HepG2 (cell line): ENCODE measurements at regions not wholly inside any gene's neighbourhood (a gene's known extent, or its start where the extent isn't known, plus 50 kb on each side); places are given as distances from the start of the nearest gene placed in this dataset.

Source experiments
- ATAC-seq: fragments of 200-7000 bp; cut with Tn5 transposase; 3 replicates; pipeline ENCODE4 v1.9.1; 2020; ENCODE audit warnings: mild to moderate bottlenecking, moderate library complexity
- BruUV-seq: library from RNA; stranded (reverse); fragments of 400-500 nt; replicated peaks from 2 replicates; lab custom pipeline; 2021; lab: Mats Ljungman, UMichigan
- CTCF ChIA-PET: fragments of 300-600 bp; formaldehyde crosslinking; extraction: SDS; loops from one replicate; lab custom pipeline; 2021; ENCODE audit warnings: low total read pairs, inconsistent platforms, low intra/inter-chr PET ratio; lab: Yijun Ruan, JAX
- POLR2A ChIA-PET: fragments of 350-600 bp; sonication (Branson Sonifier 250); formaldehyde crosslinking; loops from one replicate; lab custom pipeline; 2020; ENCODE audit warnings: antibody characterized with exemption, inconsistent platforms; lab: Yijun Ruan, JAX
- DNase-seq: peaks from one replicate; pipeline ENCODE4 v3.0.0-alpha.2; 2015; ENCODE audit warnings: low spot score
- FAIRE-seq: peaks from 3 replicates; lab custom pipeline; 2011; peaks lifted over from hg19 to GRCh38; lab: Jason Lieb, UNC
- H2AFZ ChIP-seq: one replicate; pipeline ENCODE4 v1.6.1; 2011; ENCODE audit warnings: low read length, inconsistent platforms
- H3K27ac ChIP-seq: fragments of 300-600 bp; 3 replicates; pipeline ENCODE4 v1.8.0; 2011; ENCODE audit warnings: mixed run types, mild to moderate bottlenecking, mixed read lengths, low read length, inconsistent platforms; ENCODE audit not compliant: insufficient read depth; ENCODE audit errors: extremely low read length
- H3K27me3 ChIP-seq, 2 experiments: fragments of 200-600 bp in 1 of 2; 2 replicates in 1 of 2; 3 replicates in 1 of 2; pipeline versions ENCODE4 v1.6.0 to v1.8.0; 2011; ENCODE audit warnings: low read length in 2 of 2, mild to moderate bottlenecking in 2 of 2, moderate library complexity in 2 of 2, inconsistent platforms in 1 of 2; ENCODE audit not compliant: insufficient read depth in 2 of 2, control insufficient read depth in 1 of 2
- H3K36me3 ChIP-seq, 2 experiments: fragments of 200-600 bp in 1 of 2; replicated peaks in 1 of 2; 2 replicates in 1 of 2; 3 replicates in 1 of 2; pipeline versions ENCODE4 v1.5.1 to v1.8.0; 2011; ENCODE audit warnings: low read length in 2 of 2, inconsistent platforms in 1 of 2; ENCODE audit not compliant: insufficient read depth in 2 of 2, control insufficient read depth in 1 of 2
- H3K4me1 ChIP-seq: 2 replicates; pipeline ENCODE4 v1.5.1; 2012; ENCODE audit warnings: low read length, inconsistent platforms; ENCODE audit not compliant: insufficient read depth
- H3K4me2 ChIP-seq: 2 replicates; pipeline ENCODE4 v1.6.0; 2011; ENCODE audit warnings: low read depth, low read length, inconsistent platforms
- H3K4me3 ChIP-seq, 3 experiments: fragments of 200-600 bp in 1 of 3; sonication (generic), shearing (Covaris generic) in 1 of 3; replicated peaks in 1 of 3; 2 replicates each; pipeline ENCODE4 v1.5.1; 2011 to 2016; ENCODE audit warnings: low read length in 3 of 3, inconsistent platforms in 2 of 3, low read depth in 2 of 3, mild to moderate bottlenecking in 2 of 3, control low read depth in 1 of 3, mixed read lengths in 1 of 3; ENCODE audit not compliant: insufficient read depth in 1 of 3
- H3K79me2 ChIP-seq: one replicate; pipeline ENCODE4 v1.6.1; 2011; ENCODE audit warnings: low read length, inconsistent platforms; ENCODE audit not compliant: insufficient read depth
- H3K9ac ChIP-seq: 2 replicates; pipeline ENCODE4 v1.6.0; 2011; ENCODE audit warnings: mild to moderate bottlenecking, low read depth, low read length, inconsistent platforms; ENCODE audit not compliant: insufficient read depth
- H3K9me3 ChIP-seq: 2 replicates; pipeline ENCODE4 v1.5.1; 2012; ENCODE audit warnings: mild to moderate bottlenecking, low read length
- H4K20me1 ChIP-seq: 2 replicates; pipeline ENCODE4 v1.6.0; 2011; ENCODE audit warnings: inconsistent platforms, mild to moderate bottlenecking, low read length, moderate library complexity; ENCODE audit not compliant: insufficient read depth
- DNMT1 ChIP-seq: sonication (generic); formaldehyde crosslinking; IDR thresholded peaks from 2 replicates; pipeline ENCODE4 v1.5.1; 2020; ENCODE audit warnings: mild to moderate bottlenecking, missing genetic modification reagents
- EEA1 ChIP-seq: sonication (generic); formaldehyde crosslinking; IDR thresholded peaks from 2 replicates; pipeline ENCODE4 v1.5.1; 2020; ENCODE audit warnings: mild to moderate bottlenecking, missing genetic modification reagents, borderline replicate concordance
- ETS1 ChIP-seq: sonication (generic); formaldehyde crosslinking; IDR thresholded peaks from 2 replicates; pipeline ENCODE4 v1.4.0; 2020; ENCODE audit warnings: missing genetic modification reagents
- GTF2F1 ChIP-seq: fragments of 150-350 bp; IDR thresholded peaks from 2 replicates; pipeline ENCODE4 v1.6.1; 2014; ENCODE audit warnings: low read length
- HNRNPH1 ChIP-seq: fragments of 200-400 bp; formaldehyde crosslinking; optimal IDR thresholded peaks from 2 replicates; pipeline ENCODE3; 2017; ENCODE audit warnings: mild to moderate bottlenecking, low read depth, low read length
- IRF1 ChIP-seq: sonication (generic); formaldehyde crosslinking; IDR thresholded peaks from 2 replicates; pipeline ENCODE4 v1.4.0; 2020; ENCODE audit warnings: low read depth, mild to moderate bottlenecking, missing genetic modification reagents
- NFKBIZ ChIP-seq: IDR thresholded peaks from 2 replicates; pipeline ENCODE4 v1.6.1; 2018; ENCODE audit warnings: missing genetic modification reagents, missing compliant biosample characterization
- PRMT3 ChIP-seq: sonication (generic); formaldehyde crosslinking; IDR thresholded peaks from 2 replicates; pipeline ENCODE4 v1.8.1; 2022; ENCODE audit warnings: low read depth, mild to moderate bottlenecking, moderate library complexity, missing genetic modification reagents, borderline replicate concordance
- RFX5 ChIP-seq: IDR thresholded peaks from 2 replicates; pipeline ENCODE4 v1.6.1; 2011; ENCODE audit warnings: low read depth, low read length, improper control_type of control experiment
- RXRA ChIP-seq: sonication (generic); formaldehyde crosslinking; IDR thresholded peaks from 2 replicates; pipeline ENCODE4 v1.5.1; 2020; ENCODE audit warnings: missing genetic modification reagents
- SKI ChIP-seq: fragments of 450-650 bp; IDR thresholded peaks from one replicate; pipeline ENCODE4 v1.6.1; 2018; ENCODE audit warnings: mild to moderate bottlenecking; ENCODE audit not compliant: partially characterized antibody
- SNAPC5 ChIP-seq: sonication (generic); formaldehyde crosslinking; IDR thresholded peaks from 2 replicates; pipeline ENCODE4 v1.8.1; 2023; ENCODE audit warnings: mild to moderate bottlenecking, missing genetic modification reagents, borderline replicate concordance
- TFAP4 ChIP-seq: sonication (generic); IDR thresholded peaks from 2 replicates; pipeline ENCODE4 v1.6.1; 2016; ENCODE audit warnings: low read depth, borderline replicate concordance
- ZBTB20 ChIP-seq: sonication (generic); formaldehyde crosslinking; IDR thresholded peaks from 2 replicates; pipeline ENCODE4 v1.8.1; 2023; ENCODE audit warnings: missing genetic modification reagents, low read depth, mild to moderate bottlenecking, borderline replicate concordance
- ZBTB7A ChIP-seq: sonication (generic); formaldehyde crosslinking; IDR thresholded peaks from 2 replicates; pipeline ENCODE4 v1.8.0; 2022; ENCODE audit warnings: mild to moderate bottlenecking, missing genetic modification reagents
- ZMAT3 ChIP-seq: sonication (generic); formaldehyde crosslinking; conservative IDR thresholded peaks from 2 replicates; pipeline ENCODE4 v1.7.0; 2021; ENCODE audit warnings: missing genetic modification reagents
- ZNF337 ChIP-seq: sonication (generic); formaldehyde crosslinking; IDR thresholded peaks from 2 replicates; pipeline ENCODE4 v1.5.1; 2020; ENCODE audit warnings: missing genetic modification reagents, low read depth, mild to moderate bottlenecking, borderline replicate concordance
- ZNF362 ChIP-seq: sonication (generic); formaldehyde crosslinking; IDR thresholded peaks from 2 replicates; pipeline ENCODE4 v1.4.0; 2020; ENCODE audit warnings: missing genetic modification reagents, mild to moderate bottlenecking, borderline replicate concordance
- ZNF580 ChIP-seq: IDR thresholded peaks from 2 replicates; pipeline ENCODE4 v1.6.1; 2016; ENCODE audit warnings: low read depth, borderline replicate concordance
- ZNF740 ChIP-seq: sonication (generic); formaldehyde crosslinking; IDR thresholded peaks from 2 replicates; pipeline ENCODE4 v1.4.0; 2020; ENCODE audit warnings: missing genetic modification reagents
- ZNF747 ChIP-seq: sonication (generic); formaldehyde crosslinking; IDR thresholded peaks from 2 replicates; pipeline ENCODE4 v1.8.1; 2023; ENCODE audit warnings: missing genetic modification reagents, mild to moderate bottlenecking, borderline replicate concordance
- WGBS: methylation state at CpG from one replicate; pipeline ENCODE4 v1.1.6; 2017; ENCODE audit warnings: low lambda C conversion rate; 5-methylcytosine and 5-hydroxymethylcytosine counted together
- in situ Hi-C: cut with HindIII; loops from 2 replicates; pipeline ENCODE4 v1.10.0; 2017; ENCODE audit warnings: low pct_unique_long_range_greater_than_20kb; ENCODE audit not compliant: extremely low pct_ligation_motif_present
- intact Hi-C: fragments of 100-400 bp; cut with micrococcal nuclease; formaldehyde crosslinking; loops from one replicate; pipeline ENCODE4 v1.10.0; 2022; ENCODE audit not compliant: unreplicated experiment

GRCh38 chr3:182567700-182568099 is 225.6 kb upstream of the ATP11B start (continued):
- TF ChIP-seq SKI (no peak), RFX5 (no peak), PRMT3 (CRISPR knock-in tag) (no peak), DNMT1 (CRISPR knock-in tag) (no peak), ZBTB20 (CRISPR knock-in tag) (no peak), RXRA (CRISPR knock-in tag) (no peak), EEA1 (no peak), ZNF337 (CRISPR knock-in tag) (no peak), HNRNPH1 (no peak)

GRCh38 chr3:182568261-182568660 is 225.0 kb upstream of the ATP11B start:
- H2AFZ ChIP-seq, result no peak overlapping the region
- ATAC-seq (no peak), DNase-seq (no peak), FAIRE-seq (no peak)
- H3K4me1 ChIP-seq, result no peaks in the 10 kb centered on the region
- no peak overlapping the region for H3K4me2 ChIP-seq
- H3K9ac ChIP-seq, result no peak overlapping the region
- intact Hi-C loops (no loop called here), in situ Hi-C loops (no loop called here)
- ChIA-PET POLR2A (no interaction called here), CTCF (no interaction called here)
- H3K27me3 ChIP-seq, result 0 out of 5 replicates have a peak, but pooled peaks cover 0 to 6% of the 10 kb centered on the region in 2 experiments
- no peaks in the 10 kb centered on the region for H3K9me3 ChIP-seq
- H4K20me1 ChIP-seq, result no peaks in the 10 kb centered on the region
- no peak overlapping the region for H3K27ac ChIP-seq
- WGBS, result 29% methylated on average over 3 of the region's 3 CpGs
- H3K36me3 ChIP-seq, result no peaks in the 10 kb centered on the region
- no peaks in the 10 kb centered on the region for H3K79me2 ChIP-seq
- no TSS peak for BruUV-seq
- H3K4me3 ChIP-seq, result no peak overlapping the region
- TF ChIP-seq GTF2F1 (no peak), ZNF362 (CRISPR knock-in tag) (no peak), ZNF740 (CRISPR knock-in tag) (no peak), NFKBIZ (no peak), ETS1 (no peak), ZNF747 (CRISPR knock-in tag) (no peak), SNAPC5 (no peak), ZBTB7A (CRISPR knock-in tag) (no peak), TFAP4 (no peak), IRF1 (CRISPR knock-in tag) (no peak), ZNF580 (CRISPR knock-in tag) (no peak), ZMAT3 (CRISPR knock-in tag) (no peak)
